Ishikawa (cell line): ENCODE measurements at regions not wholly inside any gene's neighbourhood (a gene's known extent, or its start where the extent isn't known, plus 50 kb on each side); places are given as distances from the start of the nearest gene placed in this dataset.

Experiments
- EGR1 ChIP-seq: IDR thresholded peaks from 2 replicates; pipeline ENCODE4 v1.6.1; 2012
- TF ChIP-seq, protein P1 (sequence below): IDR thresholded peaks from 2 replicates; pipeline ENCODE4 v1.6.1; 2012
- TF ChIP-seq, protein P2 (sequence below): IDR thresholded peaks from 2 replicates; pipeline ENCODE4 v1.6.1; 2012
- TF ChIP-seq, protein P3 (sequence below): IDR thresholded peaks from 2 replicates; pipeline ENCODE4 v1.6.1; 2012; ENCODE audit warnings: low read depth, mild to moderate bottlenecking

DNA sequence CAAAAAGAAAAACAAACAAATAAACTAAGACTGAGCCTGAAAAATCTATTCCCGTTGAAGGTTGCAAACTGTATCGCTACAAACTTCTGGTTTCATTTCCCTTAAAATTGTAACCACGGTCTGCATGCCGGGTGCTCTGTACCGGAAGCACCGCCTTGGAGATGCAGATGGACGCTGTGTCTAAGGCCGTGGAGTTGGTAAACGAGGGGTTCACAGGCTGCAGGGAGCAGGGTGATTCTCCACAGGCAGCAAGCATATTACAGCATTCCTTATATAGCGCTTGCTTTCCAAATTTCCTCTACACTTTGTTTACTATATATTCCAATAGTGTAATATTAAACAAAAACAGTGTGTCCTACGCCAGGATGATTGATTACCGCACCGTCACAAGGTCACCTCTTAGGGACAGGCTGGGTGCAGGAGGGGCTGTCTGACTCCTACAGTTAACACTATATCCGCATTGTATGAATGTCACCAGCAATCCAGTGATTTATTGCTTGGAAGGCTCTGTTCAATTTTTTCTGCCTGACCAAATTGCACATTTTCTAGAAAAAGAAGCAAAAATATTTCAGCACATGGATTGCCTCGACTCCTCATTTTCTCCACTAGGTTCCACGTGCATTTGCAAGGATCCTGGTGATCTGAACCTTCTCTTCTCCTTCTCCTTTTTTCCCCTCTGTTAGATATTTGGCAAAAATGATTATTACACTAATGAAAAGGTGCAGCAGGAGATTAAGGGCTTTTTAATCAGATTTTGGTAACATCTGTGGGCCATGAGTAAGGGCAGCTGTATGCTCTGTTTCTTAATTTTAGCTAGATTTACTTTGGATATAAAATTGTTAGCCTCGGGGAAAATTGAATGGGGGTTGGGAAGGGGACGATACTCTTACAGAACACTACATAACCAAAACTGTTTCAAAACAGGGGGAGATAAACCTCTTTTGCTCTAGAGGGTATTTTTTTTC is 325.8 kb upstream of the MGMT start:
- TF ChIP-seq, protein P1, sequence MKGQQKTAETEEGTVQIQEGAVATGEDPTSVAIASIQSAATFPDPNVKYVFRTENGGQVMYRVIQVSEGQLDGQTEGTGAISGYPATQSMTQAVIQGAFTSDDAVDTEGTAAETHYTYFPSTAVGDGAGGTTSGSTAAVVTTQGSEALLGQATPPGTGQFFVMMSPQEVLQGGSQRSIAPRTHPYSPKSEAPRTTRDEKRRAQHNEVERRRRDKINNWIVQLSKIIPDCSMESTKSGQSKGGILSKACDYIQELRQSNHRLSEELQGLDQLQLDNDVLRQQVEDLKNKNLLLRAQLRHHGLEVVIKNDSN = no peak
- TF ChIP-seq, protein P2, sequence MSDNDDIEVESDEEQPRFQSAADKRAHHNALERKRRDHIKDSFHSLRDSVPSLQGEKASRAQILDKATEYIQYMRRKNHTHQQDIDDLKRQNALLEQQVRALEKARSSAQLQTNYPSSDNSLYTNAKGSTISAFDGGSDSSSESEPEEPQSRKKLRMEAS = no peak
- no peak for TF ChIP-seq EGR1
- TF ChIP-seq, protein P3, sequence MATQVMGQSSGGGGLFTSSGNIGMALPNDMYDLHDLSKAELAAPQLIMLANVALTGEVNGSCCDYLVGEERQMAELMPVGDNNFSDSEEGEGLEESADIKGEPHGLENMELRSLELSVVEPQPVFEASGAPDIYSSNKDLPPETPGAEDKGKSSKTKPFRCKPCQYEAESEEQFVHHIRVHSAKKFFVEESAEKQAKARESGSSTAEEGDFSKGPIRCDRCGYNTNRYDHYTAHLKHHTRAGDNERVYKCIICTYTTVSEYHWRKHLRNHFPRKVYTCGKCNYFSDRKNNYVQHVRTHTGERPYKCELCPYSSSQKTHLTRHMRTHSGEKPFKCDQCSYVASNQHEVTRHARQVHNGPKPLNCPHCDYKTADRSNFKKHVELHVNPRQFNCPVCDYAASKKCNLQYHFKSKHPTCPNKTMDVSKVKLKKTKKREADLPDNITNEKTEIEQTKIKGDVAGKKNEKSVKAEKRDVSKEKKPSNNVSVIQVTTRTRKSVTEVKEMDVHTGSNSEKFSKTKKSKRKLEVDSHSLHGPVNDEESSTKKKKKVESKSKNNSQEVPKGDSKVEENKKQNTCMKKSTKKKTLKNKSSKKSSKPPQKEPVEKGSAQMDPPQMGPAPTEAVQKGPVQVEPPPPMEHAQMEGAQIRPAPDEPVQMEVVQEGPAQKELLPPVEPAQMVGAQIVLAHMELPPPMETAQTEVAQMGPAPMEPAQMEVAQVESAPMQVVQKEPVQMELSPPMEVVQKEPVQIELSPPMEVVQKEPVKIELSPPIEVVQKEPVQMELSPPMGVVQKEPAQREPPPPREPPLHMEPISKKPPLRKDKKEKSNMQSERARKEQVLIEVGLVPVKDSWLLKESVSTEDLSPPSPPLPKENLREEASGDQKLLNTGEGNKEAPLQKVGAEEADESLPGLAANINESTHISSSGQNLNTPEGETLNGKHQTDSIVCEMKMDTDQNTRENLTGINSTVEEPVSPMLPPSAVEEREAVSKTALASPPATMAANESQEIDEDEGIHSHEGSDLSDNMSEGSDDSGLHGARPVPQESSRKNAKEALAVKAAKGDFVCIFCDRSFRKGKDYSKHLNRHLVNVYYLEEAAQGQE = no peak
